Subcutaneous abdominal adipose tissue (tissue), 5 donors: ENCODE measurements at regions not wholly inside any gene's neighbourhood (a gene's known extent, or its start where the extent isn't known, plus 50 kb on each side); places are given as distances from the start of the nearest gene placed in this dataset.

ENCODE experiments used
- H3K27ac ChIP-seq: one replicate; pipeline ENCODE4 v1.7.0; 2013; ENCODE audit warnings: low read depth, mild to moderate bottlenecking, inconsistent platforms, low read length, moderate library complexity
- H3K27me3 ChIP-seq, 5 donors: one replicate each; pipeline ENCODE4 v1.7.0; 2013; ENCODE audit warnings: low read length in 5 of 5, inconsistent platforms in 1 of 5; ENCODE audit not compliant: control insufficient read depth in 5 of 5, insufficient read depth in 4 of 5
- H3K36me3 ChIP-seq, 5 donors: one replicate each; pipeline ENCODE4 v1.7.0; 2013; ENCODE audit warnings: low read length in 5 of 5; ENCODE audit not compliant: control insufficient read depth in 5 of 5, insufficient read depth in 5 of 5
- H3K4me1 ChIP-seq, 5 donors: one replicate each; pipeline ENCODE4 v1.7.0; 2013; ENCODE audit warnings: low read length in 5 of 5, mild to moderate bottlenecking in 3 of 5, moderate library complexity in 1 of 5; ENCODE audit not compliant: control insufficient read depth in 5 of 5, insufficient read depth in 5 of 5
- H3K4me3 ChIP-seq, 5 donors: one replicate each; pipeline ENCODE4 v1.7.0; 2013; ENCODE audit warnings: low read length in 5 of 5, low read depth in 1 of 5
- H3K9ac ChIP-seq, 5 donors: one replicate each; pipeline ENCODE4 v1.7.0; 2013; ENCODE audit warnings: low read length in 5 of 5, mild to moderate bottlenecking in 4 of 5, moderate library complexity in 3 of 5
- H3K9me3 ChIP-seq, 5 donors: one replicate each; pipeline ENCODE4 v1.7.0; 2013; ENCODE audit warnings: low read length in 5 of 5; ENCODE audit not compliant: control insufficient read depth in 5 of 5
- donor health status: healthy.
- donor health status: healthy.
- donor health status: healthy.
- donor health status: healthy.
- donor health status: healthy.

- no peak overlapping the region for H3K9ac ChIP-seq
- H3K9me3 ChIP-seq = peaks cover 0 to 2% (median 0%) of the 10 kb centered on the region in 5 donors
- peaks cover 0 to 13% (median 3%) of the 10 kb centered on the region in 5 donors for H3K27me3 ChIP-seq
- no peaks in the 10 kb centered on the region for H3K4me1 ChIP-seq
- H3K36me3 ChIP-seq = no peaks in the 10 kb centered on the region
- H3K27ac ChIP-seq = no peak overlapping the region
- H3K4me3 ChIP-seq = no peak overlapping the region
Observed at GRCh38 chr10:130459851-130460490, 323.8 kb downstream of the GLRX3 start.

DNA sequence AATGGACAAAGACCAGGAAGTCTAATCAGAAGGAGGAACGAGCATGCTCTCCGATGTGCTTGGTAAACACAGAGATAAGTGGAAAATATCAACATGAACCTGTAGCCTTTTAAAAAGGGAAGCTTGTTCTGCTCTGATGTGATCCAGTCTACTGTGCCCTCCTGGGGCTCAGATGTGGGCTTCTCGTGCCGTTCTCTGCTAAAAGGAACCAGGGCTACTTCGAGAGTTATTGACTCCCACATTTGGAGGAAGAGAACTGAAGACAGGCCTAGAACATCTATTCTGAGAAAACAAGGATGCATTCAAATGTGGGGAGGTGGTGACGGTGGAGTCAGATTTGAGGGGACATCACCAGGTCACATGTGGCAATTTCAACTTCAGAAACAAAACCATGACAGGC is 325.4 kb downstream of the GLRX3 start:
- no peak overlapping the region for H3K9ac ChIP-seq
- no peak overlapping the region for H3K27ac ChIP-seq
- H3K27me3 ChIP-seq = peaks cover 0 to 3% (median 0%) of the 10 kb centered on the region in 5 donors
- H3K4me1 ChIP-seq = no peaks in the 10 kb centered on the region
- no peak overlapping the region for H3K4me3 ChIP-seq
- H3K36me3 ChIP-seq = no peaks in the 10 kb centered on the region
- H3K9me3 ChIP-seq = peaks cover 0 to 4% (median under 1%) of the 10 kb centered on the region in 5 donors

DNA sequence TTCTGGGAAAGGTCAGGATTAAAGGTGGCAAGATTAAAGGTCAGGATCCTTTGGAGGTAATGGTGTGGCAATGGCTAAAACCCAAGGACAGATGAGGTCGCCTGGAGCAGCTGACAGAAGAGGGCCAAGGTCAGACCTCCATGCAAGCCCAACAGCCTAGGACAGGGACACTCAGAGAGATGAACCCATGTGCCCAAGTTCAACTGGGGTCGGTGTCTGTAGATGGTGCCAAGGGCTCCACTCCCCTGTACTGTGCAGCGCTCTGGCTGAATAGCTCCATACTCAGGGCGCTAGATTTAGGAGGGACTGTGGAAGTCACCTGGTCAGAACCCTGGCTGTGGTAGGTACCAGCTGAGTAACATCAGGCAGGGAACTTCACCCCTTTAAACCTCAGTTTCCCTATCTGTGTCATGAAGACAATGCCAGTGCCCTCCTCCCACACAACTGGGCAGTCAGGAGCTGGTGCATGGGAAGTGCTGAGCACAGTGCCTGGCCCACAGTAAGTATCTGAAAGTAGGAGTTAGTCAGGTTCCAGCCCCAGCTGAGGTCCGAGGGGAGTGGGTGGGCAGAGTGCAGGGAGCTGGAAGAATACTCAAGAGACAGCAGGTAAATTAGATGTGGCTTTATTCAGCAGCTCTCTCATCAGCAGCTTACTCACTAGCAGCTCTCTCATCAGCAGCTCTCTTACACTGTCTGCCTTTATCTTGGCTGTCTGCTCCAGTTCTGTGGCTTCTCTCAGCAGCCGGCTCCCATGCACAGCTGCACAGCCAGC is 327.1 kb downstream of the GLRX3 start:
- H3K4me1 ChIP-seq = no peaks in the 10 kb centered on the region
- H3K9ac ChIP-seq = no peak overlapping the region
- no peak overlapping the region for H3K4me3 ChIP-seq
- no peaks in the 10 kb centered on the region for H3K36me3 ChIP-seq
- H3K27me3 ChIP-seq = peaks cover 0 to 2% (median 0%) of the 10 kb centered on the region in 5 donors
- no peak overlapping the region for H3K27ac ChIP-seq
- peaks cover 0 to 14% (median 9%) of the 10 kb centered on the region in 5 donors for H3K9me3 ChIP-seq

DNA sequence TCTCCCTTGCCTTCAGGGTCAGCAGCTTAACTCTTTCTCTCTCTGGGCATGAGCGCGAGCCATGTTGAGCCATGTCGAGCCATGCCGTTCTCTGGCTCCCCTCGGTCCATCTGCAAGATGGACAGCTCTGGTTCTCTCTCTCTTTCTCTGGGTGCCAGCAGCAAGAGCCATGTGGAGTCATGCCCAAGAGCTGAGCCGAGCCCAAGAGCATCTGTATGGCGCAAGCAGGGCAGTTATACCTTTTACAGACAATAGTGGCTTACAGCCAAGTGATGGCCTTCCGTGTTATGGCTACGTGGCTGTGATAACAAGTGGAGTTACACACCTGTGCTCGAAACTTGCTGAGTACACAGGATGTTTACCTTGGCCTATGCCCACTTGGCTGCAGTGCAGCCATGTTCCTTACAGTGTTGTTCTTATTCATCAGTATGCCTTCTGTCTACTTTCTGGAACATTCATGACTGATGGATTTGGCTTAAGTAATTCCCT is 327.7 kb downstream of the GLRX3 start:
- no peak overlapping the region for H3K27ac ChIP-seq
- H3K36me3 ChIP-seq = no peaks in the 10 kb centered on the region
- H3K4me1 ChIP-seq = no peaks in the 10 kb centered on the region
- H3K9me3 ChIP-seq = peaks cover 2 to 18% (median 11%) of the 10 kb centered on the region in 5 donors
- no peak overlapping the region for H3K4me3 ChIP-seq
- no peak overlapping the region for H3K9ac ChIP-seq
- H3K27me3 ChIP-seq = peaks cover 0 to 2% (median 0%) of the 10 kb centered on the region in 5 donors

DNA sequence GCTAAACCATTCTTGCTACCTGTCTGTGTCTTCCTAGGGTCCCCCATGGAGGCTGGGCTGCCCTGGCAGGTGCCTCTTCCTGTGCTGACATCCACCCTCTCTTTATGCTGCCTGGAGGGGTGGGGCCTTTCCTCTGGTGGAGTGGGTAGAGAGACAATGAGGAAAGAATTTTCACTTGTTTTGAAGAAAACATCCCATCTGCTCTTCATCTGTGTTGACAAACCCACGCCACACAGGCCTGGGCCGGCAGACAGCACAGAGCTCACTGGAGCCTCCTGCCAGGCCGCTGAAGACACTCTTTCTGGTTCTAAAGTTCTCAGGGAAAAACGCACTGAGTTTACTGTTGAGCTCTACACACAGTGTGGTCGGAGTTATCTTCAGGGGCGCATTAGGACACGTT is 328.2 kb downstream of the GLRX3 start:
- Histone ChIP-seq H3K27me3 (peaks cover 0 to 2% (median 0%) of the 10 kb centered on the region in 5 donors), H3K4me1 (no peaks in the 10 kb centered on the region)

GRCh38 chr10:130466271-130466997 is 330.2 kb downstream of the GLRX3 start:
- peaks cover 0 to 2% (median 0%) of the 10 kb centered on the region in 5 donors for H3K27me3 ChIP-seq
- no peak overlapping the region for H3K9ac ChIP-seq
- no peaks in the 10 kb centered on the region for H3K36me3 ChIP-seq
- H3K27ac ChIP-seq = no peak overlapping the region
- no peak overlapping the region for H3K4me3 ChIP-seq
- peaks cover 4 to 26% (median 18%) of the 10 kb centered on the region in 5 donors for H3K9me3 ChIP-seq
- no peaks in the 10 kb centered on the region for H3K4me1 ChIP-seq

More for the DNA sequence above, 328.2 kb downstream of the GLRX3 start:
- no peak overlapping the region for H3K4me3 ChIP-seq
- no peak overlapping the region for H3K9ac ChIP-seq
- no peak overlapping the region for H3K27ac ChIP-seq
- H3K9me3 ChIP-seq = peaks cover 4 to 23% (median 15%) of the 10 kb centered on the region in 5 donors
- no peaks in the 10 kb centered on the region for H3K36me3 ChIP-seq

GRCh38 chr10:130470286-130470685 is 334.1 kb downstream of the GLRX3 start:
- H3K9me3 ChIP-seq = peaks cover 4 to 26% (median 21%) of the 10 kb centered on the region in 5 donors
- no peak overlapping the region for H3K4me3 ChIP-seq
- no peaks in the 10 kb centered on the region for H3K4me1 ChIP-seq
- H3K9ac ChIP-seq = no peak overlapping the region
- peaks cover 0 to 8% (median 0%) of the 10 kb centered on the region in 5 donors for H3K27me3 ChIP-seq
- no peaks in the 10 kb centered on the region for H3K36me3 ChIP-seq
- H3K27ac ChIP-seq = no peak overlapping the region

- H3K36me3 ChIP-seq = no peaks in the 10 kb centered on the region
- H3K9me3 ChIP-seq = peaks cover 4 to 26% (median 21%) of the 10 kb centered on the region in 5 donors
- peaks cover 0 to 8% (median 0%) of the 10 kb centered on the region in 5 donors for H3K27me3 ChIP-seq
Observed at GRCh38 chr10:130470973-130471372, 334.8 kb downstream of the GLRX3 start.

DNA sequence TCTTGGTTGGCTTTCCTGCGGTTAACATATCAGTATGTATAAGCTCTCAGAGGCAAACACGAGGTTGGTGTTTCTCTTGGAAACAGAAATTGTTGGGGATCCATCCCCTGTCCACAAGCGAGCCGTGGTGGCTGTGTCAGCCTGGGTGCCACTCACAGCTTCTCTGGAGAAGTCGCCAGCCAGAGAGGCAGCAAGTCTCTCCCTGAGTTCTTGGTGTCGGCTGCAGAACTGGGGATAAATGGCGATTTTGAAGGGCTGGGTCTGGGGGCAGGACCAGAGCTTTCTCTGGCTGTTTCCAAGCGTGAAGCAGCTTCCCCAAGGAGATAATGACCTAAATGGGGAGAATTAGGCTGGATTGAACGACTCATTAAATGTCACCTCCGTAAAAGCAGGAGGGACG is 335.3 kb downstream of the GLRX3 start:
- Histone ChIP-seq H3K9me3 (peaks cover 4 to 26% (median 21%) of the 10 kb centered on the region in 5 donors), H3K36me3 (no peaks in the 10 kb centered on the region), H3K27me3 (peaks cover 0 to 12% (median 0%) of the 10 kb centered on the region in 5 donors), H3K4me1 (no peaks in the 10 kb centered on the region), H3K27ac (no peak overlapping the region), H3K9ac (no peak overlapping the region), H3K4me3 (no peak overlapping the region)

More at GRCh38 chr10:130470973-130471372, 334.8 kb downstream of the GLRX3 start:
- no peak overlapping the region for H3K27ac ChIP-seq
- no peak overlapping the region for H3K9ac ChIP-seq
- no peak overlapping the region for H3K4me3 ChIP-seq
- H3K4me1 ChIP-seq = no peaks in the 10 kb centered on the region
